GM23248 (cell line): ENCODE measurements at regions not wholly inside any gene's neighbourhood (a gene's known extent, or its start where the extent isn't known, plus 50 kb on each side); places are given as distances from the start of the nearest gene placed in this dataset.

Source experiments
- EZH2 ChIP-seq: fragments of 200-600 bp; sonication (generic); IDR thresholded peaks from 2 replicates; pipeline ENCODE4 v1.6.1; 2018; ENCODE audit warnings: antibody characterized with exemption, mild to moderate bottlenecking; ENCODE audit not compliant: insufficient read depth, poor library complexity, severe bottlenecking
- EZH2phosphoT487 ChIP-seq: fragments of 200-600 bp; sonication (generic); IDR thresholded peaks from 2 replicates; pipeline ENCODE4 v1.6.1; 2018; ENCODE audit warnings: antibody characterized with exemption, moderate library complexity, mild to moderate bottlenecking, low read depth; ENCODE audit not compliant: insufficient read depth

DNA sequence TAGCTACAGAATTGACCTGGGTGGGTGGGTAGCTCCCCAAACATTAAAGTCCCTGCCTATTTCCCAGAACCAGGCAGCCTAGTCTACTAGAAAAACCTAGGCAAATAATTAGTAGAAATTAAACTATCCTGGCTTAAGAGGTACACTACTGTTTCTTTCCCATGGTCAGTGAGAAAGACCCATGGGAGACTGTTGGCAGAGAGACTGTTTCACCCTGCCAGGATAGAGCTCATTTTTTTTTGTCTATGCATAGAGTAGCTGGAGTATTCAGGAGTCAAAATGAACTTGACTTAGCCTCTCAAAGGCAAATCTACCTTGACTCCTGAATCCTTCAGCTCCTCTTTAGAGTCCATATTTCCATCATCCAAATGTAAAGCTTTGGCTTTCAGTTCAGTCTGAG is 107.0 kb upstream of the AR start:
- no peak for TF ChIP-seq EZH2
- no peak for TF ChIP-seq EZH2phosphoT487
